ENCODE measurements at regions not wholly inside any gene's neighbourhood (a gene's known extent, or its start where the extent isn't known, plus 50 kb on each side); places are given as distances from the start of the nearest gene placed in this dataset.

- no peak for TF ChIP-seq CTCF (IDR thresholded peaks at IDR 0.05; ENCODE audit: insufficient read depth, low read depth, low read length, missing control alignments)
- H3K4me3 ChIP-seq (ENCODE audit: low read length), result no peak overlapping the region
- DNase-seq (ENCODE audit: low read depth), result no peak
Measured at GRCh38 chr6:150661216-150662007, 61.7 kb downstream of the PLEKHG1 start.

DNA sequence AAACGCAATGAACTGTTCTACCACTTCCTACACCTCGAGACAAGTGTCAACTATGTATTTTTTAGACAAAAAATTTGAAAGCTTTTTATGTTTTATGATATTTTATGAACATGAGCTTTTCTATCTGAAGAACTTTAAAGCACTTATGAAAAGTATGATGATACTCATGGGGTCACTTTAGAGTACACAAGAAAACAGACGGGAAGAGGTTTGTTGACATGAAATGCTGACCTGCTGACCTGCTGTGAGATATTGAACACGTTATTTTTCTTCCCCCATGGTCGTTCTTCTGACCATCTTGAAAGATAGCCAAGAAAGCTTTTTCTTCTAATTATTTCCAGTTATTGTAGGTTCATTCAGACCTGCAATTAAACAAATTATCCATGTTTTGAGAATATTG, 63.1 kb downstream of the PLEKHG1 start:
- no peak overlapping the region for H3K4me3 ChIP-seq (ENCODE audit: low read length)
- DNase-seq (ENCODE audit: low read depth), result no peak
- TF ChIP-seq CTCF (IDR thresholded peaks at IDR 0.05; ENCODE audit: insufficient read depth, low read depth, low read length, missing control alignments), result no peak

- DNase-seq (ENCODE audit: low read depth), result no peak
- no peak overlapping the region for H3K4me3 ChIP-seq (ENCODE audit: low read length)
- TF ChIP-seq CTCF (IDR thresholded peaks at IDR 0.05; ENCODE audit: insufficient read depth, low read depth, low read length, missing control alignments), result no peak
Measured at GRCh38 chr6:150664091-150664490, 64.4 kb downstream of the PLEKHG1 start.

- no peak overlapping the region for H3K4me3 ChIP-seq (ENCODE audit: low read length)
- no peak for DNase-seq (ENCODE audit: low read depth)
- no peak for TF ChIP-seq CTCF (IDR thresholded peaks at IDR 0.05; ENCODE audit: insufficient read depth, low read depth, low read length, missing control alignments)
Measured at GRCh38 chr6:150666071-150666470, 66.4 kb downstream of the PLEKHG1 start.

DNA sequence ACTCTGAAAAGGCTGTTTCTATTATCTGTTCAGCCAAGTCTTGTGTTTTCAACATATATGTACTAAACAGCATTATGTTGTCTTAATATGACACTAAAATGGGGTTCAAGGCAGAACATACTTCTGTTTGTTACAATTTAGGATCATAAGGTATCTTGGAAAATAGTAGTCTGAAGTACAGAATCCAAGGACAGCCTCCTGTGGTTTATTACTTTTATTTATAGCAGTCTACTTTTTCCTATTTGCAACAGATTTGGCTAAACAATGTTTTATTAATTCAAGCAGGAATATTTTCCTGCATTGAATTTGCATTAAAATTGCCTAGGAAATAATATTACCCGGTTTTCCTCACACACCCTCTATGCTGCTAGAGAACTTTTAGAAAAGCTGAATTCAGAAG, 67.7 kb downstream of the PLEKHG1 start:
- no peak for DNase-seq (ENCODE audit: low read depth)
- no peak for TF ChIP-seq CTCF (IDR thresholded peaks at IDR 0.05; ENCODE audit: insufficient read depth, low read depth, low read length, missing control alignments)
- H3K4me3 ChIP-seq (ENCODE audit: low read length), result no peak overlapping the region

DNA sequence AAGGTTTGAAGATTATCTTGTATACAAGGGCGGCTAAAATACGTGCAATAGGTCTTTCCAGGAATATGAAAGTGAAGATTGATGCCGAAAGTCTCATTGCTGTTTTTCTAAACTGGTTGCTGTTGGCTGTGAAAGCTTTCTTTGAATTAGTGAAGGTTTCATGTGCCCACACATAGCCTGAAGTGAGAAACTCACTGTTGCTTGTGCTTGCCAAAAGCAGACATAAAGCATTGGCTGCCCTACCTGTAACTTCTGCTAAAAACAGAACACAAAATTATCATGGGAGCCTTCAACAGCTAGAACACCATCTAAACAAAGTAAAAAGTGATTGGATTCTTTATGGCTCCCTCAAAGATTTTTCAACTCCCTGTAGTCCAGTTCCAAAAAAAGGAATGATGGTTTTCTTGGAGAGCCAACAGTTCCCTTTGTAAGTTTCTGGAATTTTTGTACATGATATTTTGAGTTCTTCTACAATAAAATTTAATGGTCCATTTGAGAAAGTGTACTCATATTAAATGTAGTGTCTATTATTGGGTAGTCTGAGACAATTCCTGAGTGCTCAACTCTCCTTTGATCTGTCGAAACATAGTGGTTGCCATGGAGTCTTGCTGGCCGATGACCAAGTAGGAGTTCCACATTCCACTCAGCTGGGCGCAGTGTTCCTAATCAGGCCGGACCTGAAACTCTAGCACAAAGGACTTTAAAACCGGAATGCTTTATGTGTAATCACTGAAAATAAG, 68.5 kb downstream of the PLEKHG1 start:
- H3K4me3 ChIP-seq (ENCODE audit: low read length), result no peak overlapping the region
- TF ChIP-seq CTCF (IDR thresholded peaks at IDR 0.05; ENCODE audit: insufficient read depth, low read depth, low read length, missing control alignments), result peak; percentile 40
- peak; percentile 94 for DNase-seq (ENCODE audit: low read depth)
